Aorta (tissue), 5 donors: ENCODE measurements at regions not wholly inside any gene's neighbourhood (a gene's known extent, or its start where the extent isn't known, plus 50 kb on each side); places are given as distances from the start of the nearest gene placed in this dataset.
A peak's percentile ranks its signal among the peaks of the same experiment; 100 is the strongest.
"Not testable (repeated sequence)": the region's sequence is repeated elsewhere in the genome, so short reads cannot be mapped to it uniquely, and the experiment has no call there.

ENCODE experiments used
- ATAC-seq: fragments of 200-7000 bp; cut with Tn5 transposase; one replicate; pipeline ENCODE4 v1.9.1; 2022; ENCODE audit warnings: moderate library complexity; ENCODE audit not compliant: low FRiP score
- DNase-seq, 2 donors: peaks; one replicate each; pipeline ENCODE4 v3.0.0-alpha.2; 2020
- H3K27ac ChIP-seq, 2 donors: one replicate each; pipeline ENCODE4 v1.5.1; 2013; ENCODE audit warnings: low read length in 2 of 2, mild to moderate bottlenecking in 2 of 2, moderate library complexity in 2 of 2, control low read depth in 1 of 2, inconsistent platforms in 1 of 2, low read depth in 1 of 2
- H3K27me3 ChIP-seq, 2 donors: one replicate each; pipeline ENCODE4 v1.6.1; 2013; ENCODE audit warnings: control low read depth in 1 of 2, low read length in 1 of 2, mild to moderate bottlenecking in 1 of 2, moderate library complexity in 1 of 2; ENCODE audit not compliant: insufficient read depth in 2 of 2, control insufficient read depth in 1 of 2
- H3K36me3 ChIP-seq, 2 donors: one replicate each; pipeline ENCODE4 v1.6.1; 2013; ENCODE audit warnings: control low read depth in 1 of 2, low read length in 1 of 2, mild to moderate bottlenecking in 1 of 2; ENCODE audit not compliant: insufficient read depth in 2 of 2, control insufficient read depth in 1 of 2
- H3K4me1 ChIP-seq, 2 donors: one replicate each; pipeline ENCODE4 v1.6.1; 2013; ENCODE audit warnings: low read length in 2 of 2, control low read depth in 1 of 2, mild to moderate bottlenecking in 1 of 2, moderate library complexity in 1 of 2; ENCODE audit not compliant: insufficient read depth in 2 of 2, control insufficient read depth in 1 of 2
- H3K4me3 ChIP-seq, 2 donors: one replicate each; pipeline ENCODE4 v1.5.1; 2013; ENCODE audit warnings: low read length in 2 of 2, control low read depth in 1 of 2, mild to moderate bottlenecking in 1 of 2
- H3K9me3 ChIP-seq: one replicate; pipeline ENCODE4 v1.6.1; 2013; ENCODE audit warnings: mild to moderate bottlenecking, low read length; ENCODE audit not compliant: control insufficient read depth
- WGBS, 2 donors: extraction: QIAGEN DNeasy Blood & Tissue Kit; methylation state at CpG; one replicate each; pipeline ENCODE4 v1.1.7; 2013; 5-methylcytosine and 5-hydroxymethylcytosine counted together
- intact Hi-C, 2 donors: fragments of 100-400 bp; cut with DNase I; formaldehyde crosslinking; loops; one replicate each; pipeline versions ENCODE4 v1.14.2 to v1.15.0; 2022
- donor health status: healthy with polysubstance abuse.
- donor health status: Bipolar disorder and iron deficiency.
- donor health status: DM: no; HTN: no; CAD: no.
- donor health status: DM: no; HTN: no; CAD: no.
- donor health status: DM: yes; HTN: yes; CAD: no.

DNA sequence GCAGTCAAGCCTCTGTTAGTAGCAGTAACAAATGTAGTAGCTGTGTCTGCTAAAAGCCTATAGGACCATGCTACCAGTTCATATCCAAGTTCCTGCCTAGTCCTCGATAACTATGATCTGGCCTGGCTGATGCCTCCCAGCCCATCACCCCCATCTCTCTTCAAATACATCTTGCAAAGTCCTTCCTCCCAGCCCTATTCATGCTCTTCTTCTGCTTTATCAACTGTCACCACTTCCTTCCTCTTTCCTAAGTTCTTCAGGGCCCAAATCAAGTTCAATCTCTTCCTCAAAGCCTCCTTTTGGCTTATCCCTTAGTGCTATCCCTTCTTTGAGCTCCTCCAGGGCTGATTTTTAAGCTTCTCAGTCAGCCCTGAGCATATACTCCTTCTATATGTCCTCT lies 150.9 kb upstream of the THY1 start:
- no peaks in the 10 kb centered on the region for H3K9me3 ChIP-seq
- ATAC-seq = no peak
- no peaks in the 10 kb centered on the region for H3K4me1 ChIP-seq
- H3K36me3 ChIP-seq = no peaks in the 10 kb centered on the region
- intact Hi-C loops = no loop called here
- DNase-seq = no peak
- no peak overlapping the region for H3K27ac ChIP-seq
- H3K27me3 ChIP-seq = peaks cover 0 to 2% of the 10 kb centered on the region in 2 donors
- no peak overlapping the region for H3K4me3 ChIP-seq
- 88 to 94% methylated on average over 1 of the region's 1 CpG for WGBS, 2 donors

DNA sequence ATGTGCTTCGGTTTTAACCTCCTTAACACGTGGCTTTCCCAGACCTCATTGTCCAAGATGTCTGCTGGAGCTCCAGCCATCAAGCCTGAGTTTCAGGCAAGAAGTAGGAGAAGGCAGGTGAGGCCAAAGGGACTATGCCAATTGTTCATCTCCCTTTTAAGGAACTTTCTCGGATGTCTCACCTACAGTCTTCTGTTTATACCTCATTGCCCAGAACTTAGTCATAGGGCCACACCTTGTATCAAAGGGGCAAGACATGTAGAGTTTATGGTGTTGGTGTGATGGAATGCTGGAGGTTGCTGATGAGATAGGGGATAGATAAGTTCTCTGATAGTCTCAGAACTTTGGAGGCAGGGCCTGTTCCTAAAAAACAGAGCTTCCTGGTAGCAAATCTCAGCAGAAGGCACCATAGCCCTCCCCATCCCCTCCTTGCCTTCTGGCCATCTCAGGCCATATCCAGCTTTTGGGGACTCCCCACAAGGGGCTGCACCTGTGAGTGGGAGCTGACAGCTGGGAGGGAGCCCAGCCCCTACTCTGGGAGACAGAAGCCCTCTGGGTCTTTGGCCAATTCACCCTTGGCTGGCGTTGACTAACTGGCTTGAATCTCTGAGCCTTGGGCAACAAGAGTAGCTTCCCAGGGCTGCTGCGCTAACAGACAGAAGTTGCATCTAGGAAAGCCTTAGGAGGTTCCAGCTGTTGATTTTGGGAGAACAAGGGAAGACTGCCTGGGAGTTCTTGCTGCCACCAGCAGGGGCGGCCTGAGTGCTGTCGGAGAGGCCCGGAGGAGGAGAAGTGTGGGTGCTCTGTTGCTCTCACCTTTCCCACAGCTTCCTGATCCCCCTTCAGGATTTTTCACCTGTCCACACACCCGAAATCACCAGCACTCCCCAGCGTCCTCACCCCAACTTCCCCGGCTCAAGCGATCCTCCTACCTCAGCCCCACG lies 149.8 kb upstream of the THY1 start:
- H3K36me3 ChIP-seq = no peaks in the 10 kb centered on the region
- intact Hi-C loops = no loop called here
- no peaks in the 10 kb centered on the region for H3K4me1 ChIP-seq

DNA sequence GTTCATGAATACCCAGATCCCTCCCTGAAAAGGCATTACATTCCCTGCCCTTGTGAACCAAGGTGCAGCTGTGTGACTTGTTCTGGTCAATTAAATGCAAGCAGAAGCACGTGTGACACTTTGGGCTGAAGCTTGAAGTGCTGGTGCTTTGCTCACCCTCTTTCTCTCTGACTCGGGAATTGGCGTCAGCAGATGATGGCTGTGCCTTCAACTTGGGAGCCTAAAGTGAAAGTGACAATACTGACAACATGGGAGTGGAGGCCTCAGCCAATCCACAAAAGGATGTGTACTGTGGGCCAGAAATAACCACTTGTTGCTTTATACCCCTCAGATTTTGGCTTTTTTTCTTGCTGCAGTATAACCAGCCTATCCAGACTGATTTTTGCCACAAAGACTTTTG lies 148.3 kb upstream of the THY1 start:
- H3K27me3 ChIP-seq = peaks cover 0 to 2% of the 10 kb centered on the region in 2 donors
- ATAC-seq (no peak), DNase-seq (no peak)
- no peaks in the 10 kb centered on the region for H3K9me3 ChIP-seq
- H3K36me3 ChIP-seq = no peaks in the 10 kb centered on the region
- no peak overlapping the region for H3K4me3 ChIP-seq
- H3K27ac ChIP-seq = no peak overlapping the region
- no peaks in the 10 kb centered on the region for H3K4me1 ChIP-seq
- intact Hi-C loops = no loop called here
- 38 to 53% methylated on average over 3 of the region's 3 CpGs for WGBS, 2 donors

More for the DNA sequence above, 149.8 kb upstream of the THY1 start:
- no peaks in the 10 kb centered on the region for H3K9me3 ChIP-seq
- WGBS, 2 donors = 77 to 78% methylated on average over 13 of the region's 13 CpGs
- DNase-seq (no peak), ATAC-seq (no peak)
- H3K27ac ChIP-seq = no peak overlapping the region
- no peak overlapping the region for H3K4me3 ChIP-seq
- peaks cover 0 to 2% of the 10 kb centered on the region in 2 donors for H3K27me3 ChIP-seq

DNA sequence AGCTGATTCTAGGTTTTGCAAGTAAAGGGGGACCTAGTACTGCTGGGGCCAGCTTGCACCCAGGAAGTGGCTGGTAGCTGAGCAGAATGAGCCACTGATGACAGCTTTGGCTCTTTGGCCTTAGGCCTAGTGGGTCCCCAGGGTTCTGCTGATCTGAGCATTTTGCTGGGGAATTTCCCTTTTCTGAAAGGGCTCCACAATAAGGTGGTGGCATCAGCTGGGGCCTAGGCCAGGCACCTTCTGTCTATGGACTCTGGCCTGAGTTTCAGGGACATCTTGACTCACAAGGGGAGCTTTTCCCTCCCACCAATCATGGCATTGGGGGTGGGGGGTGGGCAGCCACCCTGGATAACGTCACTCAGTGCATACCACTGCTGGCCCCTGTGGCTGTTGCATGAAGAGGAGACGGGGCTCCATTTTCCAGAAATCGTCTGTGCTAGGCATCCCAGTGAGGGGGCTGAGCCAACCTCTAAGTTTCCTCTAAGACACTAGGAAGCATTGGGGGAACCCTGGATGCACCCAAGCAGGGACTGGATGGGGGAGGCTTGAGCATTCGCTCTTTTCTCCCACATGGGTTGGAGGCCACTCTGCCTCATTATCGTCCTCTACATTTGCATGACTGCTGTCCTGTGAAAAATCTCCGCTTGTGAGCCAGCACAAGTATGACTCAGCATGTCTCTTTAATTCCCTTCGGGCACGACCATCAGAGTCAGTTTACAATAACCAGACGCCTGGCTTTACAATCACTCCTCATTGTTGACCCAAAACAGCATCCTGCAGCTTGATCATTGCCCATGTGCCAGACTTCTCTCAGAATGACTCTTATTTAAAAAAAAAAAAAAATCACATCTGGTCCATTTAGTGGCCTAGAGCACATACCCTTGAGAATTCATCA lies 145.0 kb upstream of the THY1 start:
- H3K4me1 ChIP-seq = no peaks in the 10 kb centered on the region
- H3K36me3 ChIP-seq = no peaks in the 10 kb centered on the region
- intact Hi-C loops = no loop called here
- peak; percentile 48 for ATAC-seq
- H3K4me3 ChIP-seq = no peak overlapping the region
- WGBS, 2 donors = 27 to 33% methylated on average over 9 of the region's 9 CpGs
- no peaks in the 10 kb centered on the region for H3K9me3 ChIP-seq
- H3K27me3 ChIP-seq = no peaks in the 10 kb centered on the region
- no peak overlapping the region for H3K27ac ChIP-seq
- no peak for DNase-seq

DNA sequence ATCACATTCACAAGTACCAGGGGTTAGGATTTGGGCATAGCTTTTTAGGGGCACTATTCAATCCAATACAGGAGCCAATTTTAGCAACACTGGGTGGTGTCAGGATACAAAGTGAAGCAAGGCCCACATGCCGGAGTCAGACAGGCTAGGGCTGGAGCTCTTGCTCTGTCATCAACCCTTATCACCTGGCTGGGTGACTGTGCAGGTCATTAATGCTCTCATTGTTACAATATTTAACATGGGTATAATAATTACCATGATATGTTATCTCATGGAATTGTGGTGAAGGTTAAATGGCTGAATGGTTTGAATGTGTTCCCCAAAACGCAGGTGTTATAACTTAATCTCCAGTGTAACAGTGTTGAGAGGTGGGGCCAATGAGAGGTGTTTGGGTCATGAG lies 143.3 kb upstream of the THY1 start:
- no peak overlapping the region for H3K4me3 ChIP-seq
- no peaks in the 10 kb centered on the region for H3K9me3 ChIP-seq
- WGBS, 2 donors = 85 to 89% methylated on average over 2 of the region's 2 CpGs
- no peaks in the 10 kb centered on the region for H3K4me1 ChIP-seq
- ATAC-seq = no peak
- H3K36me3 ChIP-seq = no peaks in the 10 kb centered on the region
- H3K27me3 ChIP-seq = no peaks in the 10 kb centered on the region
- H3K27ac ChIP-seq = no peak overlapping the region
- DNase-seq = no peak
- intact Hi-C loops = no loop called here

DNA sequence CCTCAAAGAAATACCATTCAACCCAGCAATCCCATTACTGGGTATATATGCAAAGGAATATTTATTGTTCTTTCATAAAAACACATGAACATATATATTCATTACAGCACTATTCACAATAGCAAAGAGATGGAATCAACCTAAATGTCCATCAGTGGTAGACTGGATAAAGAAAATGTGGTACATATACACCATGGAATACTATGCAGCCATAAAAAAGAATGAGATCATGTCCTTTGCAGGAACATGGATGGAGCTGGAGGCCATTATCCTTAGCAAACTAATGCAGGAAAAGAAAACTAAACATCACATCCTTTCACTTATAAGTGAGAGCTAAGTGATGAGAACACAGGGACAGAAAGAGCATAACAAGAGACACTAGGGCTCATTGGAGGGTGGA lies 142.7 kb upstream of the THY1 start:
- not testable (repeated sequence) for H3K4me1 ChIP-seq

DNA sequence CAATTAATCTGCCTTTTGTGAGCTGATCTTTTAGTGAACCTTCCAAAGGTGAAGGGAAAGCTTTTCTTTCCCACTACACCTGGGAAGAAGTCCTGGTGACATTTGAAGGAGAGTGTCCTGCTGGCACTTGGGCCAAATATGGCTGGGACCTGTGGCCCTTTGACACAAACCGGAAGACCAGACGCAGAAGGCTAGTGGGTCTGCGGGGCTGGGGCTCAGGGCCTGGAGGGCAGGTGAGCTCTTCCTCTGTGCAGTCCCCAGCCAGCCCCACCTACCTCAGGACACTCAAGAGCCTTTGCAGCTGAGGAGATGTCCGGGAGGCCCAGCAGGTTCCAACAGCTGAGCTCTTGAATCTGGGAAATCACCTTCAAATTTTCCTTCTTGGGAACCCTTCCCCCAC lies 138.0 kb upstream of the THY1 start:
- Histone ChIP-seq H3K27ac (no peak overlapping the region), H3K27me3 (no peaks in the 10 kb centered on the region), H3K4me1 (no peaks in the 10 kb centered on the region), H3K4me3 (no peak overlapping the region), H3K36me3 (no peaks in the 10 kb centered on the region), H3K9me3 (no peaks in the 10 kb centered on the region)
- 81 to 82% methylated on average over 4 of the region's 4 CpGs for WGBS, 2 donors
- ATAC-seq (no peak), DNase-seq (no peak)
- intact Hi-C loops = no loop called here

More for the DNA sequence above, 142.7 kb upstream of the THY1 start:
- ATAC-seq, H3K4me3 ChIP-seq, DNase-seq, H3K9me3 ChIP-seq, H3K27ac ChIP-seq, H3K27me3 ChIP-seq, intact Hi-C loops, H3K36me3 ChIP-seq: not testable (repeated sequence)

DNA sequence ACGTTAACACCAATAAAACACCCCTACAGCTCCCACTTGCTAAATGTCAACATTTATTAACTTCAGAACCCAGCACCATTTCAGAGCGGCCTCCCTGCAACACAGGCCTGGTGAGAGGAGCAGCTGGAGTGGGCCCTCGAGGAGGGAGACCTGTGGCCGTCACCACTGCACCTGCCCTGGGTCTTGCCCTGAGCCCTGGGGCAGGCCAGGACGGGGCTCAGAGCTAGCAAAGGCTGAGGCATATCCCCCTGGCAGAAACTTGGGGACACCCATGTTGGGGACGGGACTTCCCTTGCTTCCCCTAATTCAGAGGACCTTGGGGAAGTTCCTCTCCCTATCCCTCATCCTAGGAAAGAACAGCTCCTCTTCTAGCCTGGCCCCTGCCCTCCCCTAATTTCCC lies 137.3 kb upstream of the THY1 start:
- ATAC-seq = no peak
- intact Hi-C loops = no loop called here

More for the DNA sequence above, 137.3 kb upstream of the THY1 start:
- no peak overlapping the region for H3K27ac ChIP-seq
- H3K27me3 ChIP-seq = no peaks in the 10 kb centered on the region
- H3K9me3 ChIP-seq = peaks cover 2% of the 10 kb centered on the region
- H3K4me1 ChIP-seq = no peaks in the 10 kb centered on the region
- no peak overlapping the region for H3K4me3 ChIP-seq
- no peaks in the 10 kb centered on the region for H3K36me3 ChIP-seq
- WGBS, 2 donors = 70 to 82% methylated on average over 6 of the region's 6 CpGs
- no peak for DNase-seq
